Thyroid gland (tissue), 4 donors: ENCODE measurements at regions not wholly inside any gene's neighbourhood (a gene's known extent, or its start where the extent isn't known, plus 50 kb on each side); places are given as distances from the start of the nearest gene placed in this dataset.

Source experiments
- DNase-seq, 2 donors: peaks; one replicate each; pipeline ENCODE4 v3.0.0-alpha.2; 2019
- H3K27ac ChIP-seq, 3 donors: fragments of 200-600 bp; sonication (generic); 1 replicate in 2 of 3; 2 replicates in 1 of 3; pipeline ENCODE4 v1.5.1; 2016 to 2019; ENCODE audit warnings: mild to moderate bottlenecking in 1 of 3, moderate library complexity in 1 of 3
- H3K27me3 ChIP-seq: fragments of 200-600 bp; sonication (generic); one replicate; pipeline ENCODE4 v1.5.1; 2019
- H3K36me3 ChIP-seq, 2 donors: fragments of 200-600 bp; sonication (generic); one replicate each; pipeline ENCODE4 v1.5.1; 2016 to 2019
- H3K4me1 ChIP-seq, 2 donors: fragments of 200-600 bp; sonication (generic); one replicate each; pipeline ENCODE4 v1.5.1; 2017 to 2019
- H3K4me3 ChIP-seq, 3 donors: fragments of 200-600 bp; sonication (generic); replicated peaks in 1 of 3; 1 replicate in 2 of 3; 2 replicates in 1 of 3; pipeline ENCODE4 v1.5.1; 2016; ENCODE audit warnings: mild to moderate bottlenecking in 1 of 3
- H3K9me3 ChIP-seq: fragments of 200-600 bp; sonication (generic); one replicate; pipeline ENCODE4 v1.5.1; 2017
- CTCF ChIP-seq, 6 experiments: fragments of 200-600 bp in 3 of 6; fragments of 450-650 bp in 3 of 6; sonication (generic) in 3 of 6; IDR thresholded peaks; one replicate each; pipeline ENCODE4 v1.5.1; 2016 to 2019; ENCODE audit warnings: antibody characterized with exemption in 6 of 6, mild to moderate bottlenecking in 2 of 6, inconsistent platforms in 1 of 6, moderate library complexity in 1 of 6
- POLR2A ChIP-seq, 2 donors: fragments of 450-650 bp; IDR thresholded peaks; one replicate each; pipeline ENCODE4 v1.6.1; 2017; ENCODE audit warnings: antibody characterized with exemption in 2 of 2, mild to moderate bottlenecking in 2 of 2, moderate library complexity in 1 of 2
- WGBS, 2 donors: methylation state at CpG; one replicate each; pipeline ENCODE4 v1.1.5; 2017; 5-methylcytosine and 5-hydroxymethylcytosine counted together
- intact Hi-C: fragments of 100-400 bp; cut with DNase I; formaldehyde crosslinking; loops from one replicate; pipeline ENCODE4 v1.15.1; 2023

GRCh38 chr16:5364186-5364585 lies 266.6 kb upstream of the EEF2KMT start:
- intact Hi-C loops = no loop called here
- H3K27ac ChIP-seq = no peak overlapping the region
- TF ChIP-seq POLR2A (IDR thresholded peaks at IDR 0.05) (no peak), CTCF (IDR thresholded peaks at IDR 0.05) (no peak)
- no peaks in the 10 kb centered on the region for H3K27me3 ChIP-seq
- H3K4me3 ChIP-seq = no peak overlapping the region
- H3K36me3 ChIP-seq = no peaks in the 10 kb centered on the region
- no peak for DNase-seq
- no peaks in the 10 kb centered on the region for H3K4me1 ChIP-seq
- no peaks in the 10 kb centered on the region for H3K9me3 ChIP-seq
- 68 to 78% methylated on average over 5 of the region's 5 CpGs for WGBS, 2 donors

GRCh38 chr16:5361322-5361721 lies 263.7 kb upstream of the EEF2KMT start:
- 61 to 63% methylated on average over 5 of the region's 5 CpGs for WGBS, 2 donors
- DNase-seq = no peak
- intact Hi-C loops = no loop called here

GRCh38 chr16:5354645-5355044 lies 257.1 kb upstream of the EEF2KMT start:
- WGBS, 2 donors = 41 to 63% methylated on average over 5 of the region's 5 CpGs
- intact Hi-C loops = no loop called here

More at GRCh38 chr16:5361322-5361721, 263.7 kb upstream of the EEF2KMT start:
- Histone ChIP-seq H3K27me3 (no peaks in the 10 kb centered on the region), H3K4me3 (no peak overlapping the region), H3K9me3 (no peaks in the 10 kb centered on the region), H3K27ac (no peak overlapping the region), H3K36me3 (no peaks in the 10 kb centered on the region), H3K4me1 (no peaks in the 10 kb centered on the region)
- TF ChIP-seq POLR2A (IDR thresholded peaks at IDR 0.05) (no peak), CTCF (IDR thresholded peaks at IDR 0.05) (no peak)

GRCh38 chr16:5349670-5350517 lies 252.3 kb upstream of the EEF2KMT start:
- DNase-seq = no peak
- TF ChIP-seq CTCF (IDR thresholded peaks at IDR 0.05) = no peak
- TF ChIP-seq POLR2A (IDR thresholded peaks at IDR 0.05) = no peak
- Histone ChIP-seq H3K4me3 (no peak overlapping the region), H3K4me1 (no peaks in the 10 kb centered on the region), H3K9me3 (no peaks in the 10 kb centered on the region), H3K27ac (no peak overlapping the region), H3K27me3 (no peaks in the 10 kb centered on the region), H3K36me3 (no peaks in the 10 kb centered on the region)
- intact Hi-C loops = no loop called here
- WGBS, 2 donors = 42 to 49% methylated on average over 11 of the region's 11 CpGs

More at GRCh38 chr16:5354645-5355044, 257.1 kb upstream of the EEF2KMT start:
- peak; percentile 33 to 42 for DNase-seq
- no peaks in the 10 kb centered on the region for H3K4me1 ChIP-seq
- no peak overlapping the region for H3K27ac ChIP-seq
- no peaks in the 10 kb centered on the region for H3K36me3 ChIP-seq
- H3K4me3 ChIP-seq = no peak overlapping the region
- no peaks in the 10 kb centered on the region for H3K27me3 ChIP-seq
- TF ChIP-seq CTCF (IDR thresholded peaks at IDR 0.05) (no peak), POLR2A (IDR thresholded peaks at IDR 0.05) (no peak)
- no peaks in the 10 kb centered on the region for H3K9me3 ChIP-seq

GRCh38 chr16:5349101-5349500 lies 251.5 kb upstream of the EEF2KMT start:
- Histone ChIP-seq H3K27ac (no peak overlapping the region), H3K36me3 (no peaks in the 10 kb centered on the region), H3K9me3 (no peaks in the 10 kb centered on the region), H3K4me1 (no peaks in the 10 kb centered on the region), H3K27me3 (no peaks in the 10 kb centered on the region), H3K4me3 (no peak overlapping the region)
- 93% methylated on average over 8 of the region's 8 CpGs for WGBS, 2 donors
- TF ChIP-seq POLR2A (IDR thresholded peaks at IDR 0.05) (no peak), CTCF (IDR thresholded peaks at IDR 0.05) (no peak)
- DNase-seq = no peak
- intact Hi-C loops = no loop called here
